GM19467 (cell line): ENCODE measurements at regions not wholly inside any gene's neighbourhood (a gene's known extent, or its start where the extent isn't known, plus 50 kb on each side); places are given as distances from the start of the nearest gene placed in this dataset.
"Not testable (repeated sequence)": the region's sequence is repeated elsewhere in the genome, so short reads cannot be mapped to it uniquely, and the experiment has no call there.

Source experiments
- ATAC-seq: cut with Tn5 transposase; IDR thresholded peaks from one replicate; pipeline ENCODE4 v1.9.1; 2021; ENCODE audit warnings: mild to moderate bottlenecking, moderate library complexity; ENCODE audit not compliant: unreplicated experiment

- ATAC-seq: no peak
Observed at GRCh38 chrX:97850911-97851310, 967.2 kb downstream of the RPA4 start.

- no peak for ATAC-seq
Observed at GRCh38 chrX:97854086-97854485, 970.4 kb downstream of the RPA4 start.

- ATAC-seq: no peak
Observed at GRCh38 chrX:97858592-97858991, 974.9 kb downstream of the RPA4 start.

- ATAC-seq: no peak
Observed at GRCh38 chrX:97860226-97860625, 976.5 kb downstream of the RPA4 start.

GRCh38 chrX:97863261-97863660, 979.6 kb downstream of the RPA4 start:
- ATAC-seq: no peak

GRCh38 chrX:97867266-97867665, 983.6 kb downstream of the RPA4 start:
- no peak for ATAC-seq

- no peak for ATAC-seq
Observed at GRCh38 chrX:97876697-97877407, 993.1 kb downstream of the RPA4 start.

GRCh38 chrX:97882306-97882705, 998.6 kb downstream of the RPA4 start:
- no peak for ATAC-seq

- ATAC-seq: no peak
Observed at GRCh38 chrX:97895751-97896150, 1012.0 kb downstream of the RPA4 start.

- no peak for ATAC-seq
Observed at GRCh38 chrX:97897998-97898397, 1014.3 kb downstream of the RPA4 start.

- ATAC-seq: no peak
Observed at GRCh38 chrX:97898798-97899197, 1015.1 kb downstream of the RPA4 start.

GRCh38 chrX:97907791-97908190, 1024.1 kb downstream of the RPA4 start:
- no peak for ATAC-seq

GRCh38 chrX:97909245-97909644, 1025.5 kb downstream of the RPA4 start:
- ATAC-seq: peak; percentile 98

GRCh38 chrX:97915390-97915789, 1031.7 kb downstream of the RPA4 start:
- not testable (repeated sequence) for ATAC-seq

GRCh38 chrX:97921223-97921622, 1037.5 kb downstream of the RPA4 start:
- not testable (repeated sequence) for ATAC-seq

GRCh38 chrX:97931586-97931985, 1047.9 kb downstream of the RPA4 start:
- no peak for ATAC-seq

- no peak for ATAC-seq
Observed at GRCh38 chrX:97936296-97936695, 1052.6 kb downstream of the RPA4 start.

- ATAC-seq: no peak
Observed at GRCh38 chrX:97938706-97939105, 1055.0 kb downstream of the RPA4 start.

- ATAC-seq: no peak
Observed at GRCh38 chrX:97968376-97969163, 1084.9 kb downstream of the RPA4 start.

- ATAC-seq: no peak
Observed at GRCh38 chrX:97984641-97985040, 1100.9 kb downstream of the RPA4 start.

- ATAC-seq: no peak
Observed at GRCh38 chrX:97985096-97985495, 1101.4 kb downstream of the RPA4 start.

GRCh38 chrX:97987979-97988378, 1104.3 kb downstream of the RPA4 start:
- no peak for ATAC-seq
